ENCODE measurements at regions not wholly inside any gene's neighbourhood (a gene's known extent, or its start where the extent isn't known, plus 50 kb on each side); places are given as distances from the start of the nearest gene placed in this dataset.

DNA sequence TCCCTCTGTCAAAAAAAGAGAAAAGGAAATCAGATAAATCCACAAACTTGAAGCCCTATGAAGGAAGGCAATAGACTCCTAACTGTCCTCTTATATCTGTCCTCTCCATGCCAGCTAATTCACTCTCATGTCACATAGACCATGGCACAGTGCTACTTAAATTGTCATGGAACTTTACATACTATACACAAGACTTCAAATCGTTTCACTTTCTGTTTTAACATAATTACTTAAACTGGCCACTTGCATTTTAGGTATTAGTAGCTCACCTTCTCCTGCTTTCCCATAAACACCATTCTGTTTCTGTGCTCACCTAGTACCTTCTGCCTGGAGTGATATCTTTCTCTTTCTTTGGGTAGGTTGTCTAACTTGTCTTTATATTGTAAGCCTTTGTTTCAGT lies 816.7 kb upstream of the KIF2B start:
- no peak for DNase-seq
- H3K27ac Mint-ChIP-seq = no peak overlapping the region
- H3K27me3 Mint-ChIP-seq (ENCODE audit: insufficient read depth) = peaks cover 2% of the 10 kb centered on the region; the same call in 1 of the 2 replicates
- no peak for TF ChIP-seq CTCF (IDR thresholded peaks at IDR 0.05)
- no peaks in the 10 kb centered on the region for H3K36me3 Mint-ChIP-seq (ENCODE audit: low read depth)
- no peaks in the 10 kb centered on the region for H3K4me1 Mint-ChIP-seq (ENCODE audit: low read depth)
- H3K4me3 Mint-ChIP-seq = no peak overlapping the region
- H3K9me3 Mint-ChIP-seq = peaks cover 37% of the 10 kb centered on the region

DNA sequence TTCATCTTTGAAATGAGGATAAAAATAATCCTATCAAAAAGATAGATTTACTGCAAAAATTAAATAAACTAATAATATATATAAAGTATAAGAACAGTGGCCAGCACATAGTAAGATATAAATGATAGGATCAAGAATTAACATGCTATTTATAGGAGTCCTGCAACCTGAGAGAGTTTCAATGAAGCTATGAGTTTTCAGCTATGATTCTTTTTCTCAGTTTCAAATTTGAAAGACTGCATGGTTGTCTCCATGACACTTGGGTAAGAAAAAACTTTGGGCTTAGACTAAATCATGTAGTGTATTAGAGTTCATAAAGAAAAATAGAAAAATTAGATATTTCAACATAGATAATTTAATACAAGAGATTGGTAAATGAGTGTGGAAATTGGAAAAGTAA lies 817.8 kb upstream of the KIF2B start:
- H3K36me3 Mint-ChIP-seq (ENCODE audit: low read depth) = no peaks in the 10 kb centered on the region
- TF ChIP-seq CTCF (IDR thresholded peaks at IDR 0.05) = no peak
- H3K27me3 Mint-ChIP-seq (ENCODE audit: insufficient read depth) = peaks cover 2% of the 10 kb centered on the region; the same call in 1 of the 2 replicates
- no peak overlapping the region for H3K4me3 Mint-ChIP-seq
- DNase-seq = no peak
- H3K9me3 Mint-ChIP-seq = peaks cover 42% of the 10 kb centered on the region
- H3K27ac Mint-ChIP-seq = no peak overlapping the region
- no peaks in the 10 kb centered on the region for H3K4me1 Mint-ChIP-seq (ENCODE audit: low read depth)

DNA sequence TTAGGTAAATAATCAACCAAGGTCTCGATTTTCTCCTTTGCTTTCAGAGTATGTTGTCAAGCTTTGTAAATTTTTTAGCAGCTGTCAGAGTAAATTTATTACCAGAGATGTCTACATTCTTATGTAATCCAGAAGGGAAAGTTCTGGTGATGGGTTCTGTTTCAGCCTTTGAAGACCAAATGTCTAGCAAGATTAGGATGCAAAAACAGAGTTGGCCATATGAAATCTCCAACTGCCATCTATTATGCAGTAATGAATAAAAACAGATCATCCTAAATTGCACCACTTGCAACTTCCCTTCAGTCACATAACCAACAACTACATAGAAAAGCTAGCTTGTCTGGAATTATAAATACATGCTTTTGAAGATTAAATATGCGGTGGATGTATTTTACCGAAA lies 826.8 kb upstream of the KIF2B start:
- no peak for TF ChIP-seq CTCF (IDR thresholded peaks at IDR 0.05)
- Mint-ChIP-seq H3K27me3 (ENCODE audit: insufficient read depth) (no peaks in the 10 kb centered on the region; the same call in 1 of the 2 replicates), H3K4me3 (no peak overlapping the region), H3K36me3 (ENCODE audit: low read depth) (peaks cover 5% of the 10 kb centered on the region; the same call in 1 of the 2 replicates), H3K9me3 (peaks cover 65% of the 10 kb centered on the region), H3K4me1 (ENCODE audit: low read depth) (no peaks in the 10 kb centered on the region), H3K27ac (no peak overlapping the region)
- DNase-seq = no peak

- H3K9me3 Mint-ChIP-seq = peaks cover 61% of the 10 kb centered on the region
- no peak for TF ChIP-seq CTCF (IDR thresholded peaks at IDR 0.05)
- H3K4me1 Mint-ChIP-seq (ENCODE audit: low read depth) = no peaks in the 10 kb centered on the region
- no peak overlapping the region for H3K4me3 Mint-ChIP-seq
- no peak for DNase-seq
- H3K36me3 Mint-ChIP-seq (ENCODE audit: low read depth) = peaks cover 5% of the 10 kb centered on the region; the same call in 1 of the 2 replicates
- no peaks in the 10 kb centered on the region; the same call in 1 of the 2 replicates for H3K27me3 Mint-ChIP-seq (ENCODE audit: insufficient read depth)
- H3K27ac Mint-ChIP-seq = no peak overlapping the region
Observed at GRCh38 chr17:52995147-52995546, 827.6 kb upstream of the KIF2B start.

DNA sequence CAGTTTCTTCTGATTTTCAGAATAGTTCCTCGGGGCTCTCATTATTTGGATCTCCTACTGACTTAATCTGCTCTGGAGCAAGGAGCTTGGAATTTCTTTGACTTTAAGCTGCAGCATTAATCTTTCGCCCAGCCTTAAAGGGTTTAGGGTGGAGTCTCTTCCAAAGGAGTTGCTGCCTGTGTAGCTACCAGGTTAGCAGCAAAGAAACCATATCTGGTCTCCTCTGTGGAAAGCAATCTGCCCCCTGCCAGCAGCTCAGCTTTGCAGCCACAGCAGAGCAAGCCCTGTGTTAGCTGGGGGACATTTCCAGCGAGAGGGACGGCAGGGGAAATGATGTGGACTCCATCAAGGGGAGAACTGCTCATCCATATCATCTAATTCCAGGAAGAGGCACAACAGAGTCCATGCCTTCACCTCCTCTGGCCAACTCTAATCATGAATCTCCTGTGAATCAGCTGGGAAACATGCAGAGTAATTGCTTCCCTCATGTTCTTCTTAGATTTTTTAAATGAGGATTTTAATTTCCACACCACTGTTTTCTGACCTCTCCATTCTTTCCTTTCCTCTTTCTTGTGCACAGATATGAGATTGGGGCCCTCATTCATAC lies 827.6 kb upstream of the CA10 start:
- DNase-seq = no peak
- H3K4me1 Mint-ChIP-seq (ENCODE audit: low read depth) = no peaks in the 10 kb centered on the region
- no peaks in the 10 kb centered on the region for H3K27me3 Mint-ChIP-seq (ENCODE audit: insufficient read depth)
- H3K27ac Mint-ChIP-seq = no peak overlapping the region
- peaks cover 69% of the 10 kb centered on the region for H3K9me3 Mint-ChIP-seq
- no peaks in the 10 kb centered on the region for H3K36me3 Mint-ChIP-seq (ENCODE audit: low read depth)
- H3K4me3 Mint-ChIP-seq = no peak overlapping the region
- no peak for TF ChIP-seq CTCF (IDR thresholded peaks at IDR 0.05)
